HepG2 (cell line): ENCODE measurements at regions not wholly inside any gene's neighbourhood (a gene's known extent, or its start where the extent isn't known, plus 50 kb on each side); places are given as distances from the start of the nearest gene placed in this dataset.

ENCODE experiments used
- CENPBD1 ChIP-seq: sonication (generic); formaldehyde crosslinking; IDR thresholded peaks from 2 replicates; pipeline ENCODE4 v1.8.0; 2022; ENCODE audit warnings: missing genetic modification reagents, low read depth, mild to moderate bottlenecking, borderline replicate concordance
- FOXA1 ChIP-seq, 2 experiments: fragments of 450-650 bp in 1 of 2; sonication (generic) in 1 of 2; formaldehyde crosslinking in 1 of 2; IDR thresholded peaks; 2 replicates each; pipeline versions ENCODE4 v1.4.0 to v1.6.1; 2016 to 2020; ENCODE audit warnings: missing genetic modification reagents in 1 of 2
- FOXO4 ChIP-seq: sonication (generic); formaldehyde crosslinking; conservative IDR thresholded peaks from 2 replicates; pipeline ENCODE4 v1.8.1; 2023; ENCODE audit warnings: missing genetic modification reagents
- FOXP4 ChIP-seq: sonication (generic); formaldehyde crosslinking; IDR thresholded peaks from 2 replicates; pipeline ENCODE4 v1.4.0; 2020; ENCODE audit warnings: missing genetic modification reagents
- GATA4 ChIP-seq: sonication (generic); IDR thresholded peaks from 2 replicates; pipeline ENCODE4 v1.6.1; 2016; ENCODE audit warnings: antibody characterized with exemption, low read depth, borderline replicate concordance
- GPBP1L1 ChIP-seq: sonication (generic); formaldehyde crosslinking; IDR thresholded peaks from 2 replicates; pipeline ENCODE4 v1.5.0; 2020; ENCODE audit warnings: mild to moderate bottlenecking, missing genetic modification reagents
- IKZF5 ChIP-seq: IDR thresholded peaks from 2 replicates; pipeline ENCODE4 v1.6.1; 2018; ENCODE audit warnings: missing genetic modification reagents, mild to moderate bottlenecking, missing compliant biosample characterization
- KDM1A ChIP-seq: IDR thresholded peaks from 2 replicates; pipeline ENCODE4 v1.6.1; 2016; ENCODE audit warnings: missing compliant biosample characterization
- KDM6A ChIP-seq: IDR thresholded peaks from 2 replicates; pipeline ENCODE4 v1.6.1; 2016; ENCODE audit warnings: low read depth
- MAX ChIP-seq: IDR thresholded peaks from 2 replicates; pipeline ENCODE4 v1.6.1; 2012; ENCODE audit warnings: inconsistent platforms
- PLSCR1 ChIP-seq: sonication (generic); formaldehyde crosslinking; IDR thresholded peaks from 2 replicates; pipeline ENCODE4 v1.5.0; 2020; ENCODE audit warnings: missing genetic modification reagents, mild to moderate bottlenecking, borderline replicate concordance
- POLR2G ChIP-seq: fragments of 200-400 bp; formaldehyde crosslinking; IDR thresholded peaks from 2 replicates; pipeline ENCODE4 v1.6.1; 2018; ENCODE audit warnings: mild to moderate bottlenecking, low read depth, low read length, moderate library complexity
- PPARG ChIP-seq: conservative IDR thresholded peaks from 2 replicates; pipeline ENCODE4 v1.6.1; 2016; ENCODE audit warnings: missing biosample characterization, missing genetic modification reagents
- ZC3H4 ChIP-seq: sonication (generic); formaldehyde crosslinking; IDR thresholded peaks from 2 replicates; pipeline ENCODE4 v1.4.0; 2020; ENCODE audit warnings: missing genetic modification reagents, borderline replicate concordance
- ZEB1 ChIP-seq: IDR thresholded peaks from 2 replicates; pipeline ENCODE4 v1.6.1; 2012; ENCODE audit warnings: mild to moderate bottlenecking, low read depth, inconsistent platforms; ENCODE audit not compliant: insufficient replicate concordance
- ZNF430 ChIP-seq: sonication (generic); formaldehyde crosslinking; IDR thresholded peaks from 2 replicates; pipeline ENCODE4 v1.9.0; 2021; ENCODE audit warnings: mild to moderate bottlenecking, missing genetic modification reagents
- ZNF557 ChIP-seq: sonication (generic); formaldehyde crosslinking; IDR thresholded peaks from 2 replicates; pipeline ENCODE4 v1.4.0; 2020; ENCODE audit warnings: missing genetic modification reagents
- ZNF710 ChIP-seq: sonication (generic); formaldehyde crosslinking; IDR thresholded peaks from 2 replicates; pipeline ENCODE4 v1.5.0; 2020; ENCODE audit warnings: mild to moderate bottlenecking, missing genetic modification reagents, borderline replicate concordance
- ZSCAN21 ChIP-seq: sonication (generic); formaldehyde crosslinking; IDR thresholded peaks from 2 replicates; pipeline ENCODE4 v1.8.0; 2022; ENCODE audit warnings: mild to moderate bottlenecking, missing genetic modification reagents, moderate library complexity, borderline replicate concordance

- 0 out of 2 replicates have a peak, but pooled peaks have one; percentile 54 for TF ChIP-seq IKZF5 (CRISPR knock-in tag)
- no peak for TF ChIP-seq CENPBD1 (CRISPR knock-in tag)
- TF ChIP-seq POLR2G: peak; percentile 66
- no peak for TF ChIP-seq ZSCAN21 (CRISPR knock-in tag)
- TF ChIP-seq ZEB1: no peak
- peak; percentile 30; the same call in 1 of the 2 replicates for TF ChIP-seq KDM6A (CRISPR knock-in tag)
- 0 out of 2 replicates have a peak, but pooled peaks have one; percentile 45 for TF ChIP-seq PPARG (CRISPR knock-in tag)
- peak; percentile 61; the same call in 1 of the 2 replicates for TF ChIP-seq ZNF710 (CRISPR knock-in tag)
- no peak for TF ChIP-seq FOXA1 (IDR thresholded peaks at IDR 0.05)
- peak; percentile 25; the same call in 1 of the 2 replicates for TF ChIP-seq FOXA1 (CRISPR knock-in tag; IDR thresholded peaks at IDR 0.05)
- no peak for TF ChIP-seq PLSCR1
- peak; percentile 90 for TF ChIP-seq FOXP4
- TF ChIP-seq MAX: peak; percentile 30; the same call in 1 of the 2 replicates
- TF ChIP-seq GATA4: 0 out of 2 replicates have a peak, but pooled peaks have one; percentile 55
- peak; percentile 31; the same call in 1 of the 2 replicates for TF ChIP-seq KDM1A (CRISPR knock-in tag)
- TF ChIP-seq ZNF557 (CRISPR knock-in tag): no peak
- TF ChIP-seq ZNF430 (CRISPR knock-in tag): no peak
- no peak for TF ChIP-seq FOXO4 (CRISPR knock-in tag)
- no peak for TF ChIP-seq ZC3H4 (CRISPR knock-in tag)
- no peak for TF ChIP-seq GPBP1L1 (CRISPR knock-in tag)
Observed at GRCh38 chr5:96125231-96125891, 163.7 kb upstream of the ELL2 start (continued).
